ENCODE measurements at regions not wholly inside any gene's neighbourhood (a gene's known extent, or its start where the extent isn't known, plus 50 kb on each side); places are given as distances from the start of the nearest gene placed in this dataset.

DNA sequence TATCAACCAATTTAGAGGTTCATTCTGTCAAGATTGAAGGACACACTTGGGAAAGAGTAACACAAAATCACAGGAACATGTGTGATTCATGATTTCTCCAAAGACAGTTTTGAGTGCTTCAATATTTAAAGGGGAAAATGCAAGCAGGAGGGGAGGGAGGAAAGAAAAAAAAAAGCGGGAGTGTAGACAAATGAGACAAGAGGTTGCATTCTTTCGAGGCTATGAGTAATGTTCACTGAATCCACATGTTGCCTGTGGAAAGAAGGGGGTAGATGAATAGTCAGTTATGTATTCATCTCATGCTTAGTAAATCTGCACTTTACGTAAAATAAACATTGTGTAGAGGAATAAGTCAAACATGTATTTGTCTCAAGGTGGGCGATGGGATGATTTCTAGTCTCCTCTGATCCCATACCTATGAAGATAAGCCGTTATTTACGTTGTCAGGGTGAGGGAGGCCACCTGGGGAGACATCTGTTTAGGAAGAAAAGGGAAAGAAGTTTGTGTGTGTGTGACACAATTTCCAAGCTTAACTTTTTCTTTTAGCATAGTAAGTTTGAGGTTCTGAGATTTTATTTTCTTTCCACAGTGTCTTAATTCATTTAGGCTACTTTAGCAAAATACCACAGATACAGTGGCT, 211.0 kb upstream of the ZC3H15 start:
- TF ChIP-seq, protein P1, sequence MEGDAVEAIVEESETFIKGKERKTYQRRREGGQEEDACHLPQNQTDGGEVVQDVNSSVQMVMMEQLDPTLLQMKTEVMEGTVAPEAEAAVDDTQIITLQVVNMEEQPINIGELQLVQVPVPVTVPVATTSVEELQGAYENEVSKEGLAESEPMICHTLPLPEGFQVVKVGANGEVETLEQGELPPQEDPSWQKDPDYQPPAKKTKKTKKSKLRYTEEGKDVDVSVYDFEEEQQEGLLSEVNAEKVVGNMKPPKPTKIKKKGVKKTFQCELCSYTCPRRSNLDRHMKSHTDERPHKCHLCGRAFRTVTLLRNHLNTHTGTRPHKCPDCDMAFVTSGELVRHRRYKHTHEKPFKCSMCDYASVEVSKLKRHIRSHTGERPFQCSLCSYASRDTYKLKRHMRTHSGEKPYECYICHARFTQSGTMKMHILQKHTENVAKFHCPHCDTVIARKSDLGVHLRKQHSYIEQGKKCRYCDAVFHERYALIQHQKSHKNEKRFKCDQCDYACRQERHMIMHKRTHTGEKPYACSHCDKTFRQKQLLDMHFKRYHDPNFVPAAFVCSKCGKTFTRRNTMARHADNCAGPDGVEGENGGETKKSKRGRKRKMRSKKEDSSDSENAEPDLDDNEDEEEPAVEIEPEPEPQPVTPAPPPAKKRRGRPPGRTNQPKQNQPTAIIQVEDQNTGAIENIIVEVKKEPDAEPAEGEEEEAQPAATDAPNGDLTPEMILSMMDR (IDR thresholded peaks at IDR 0.05; ENCODE audit: borderline replicate concordance, insufficient read depth, low read depth, low read length), result no peak
- H3K4me3 ChIP-seq (ENCODE audit: low read depth, low read length), result no peak overlapping the region

DNA sequence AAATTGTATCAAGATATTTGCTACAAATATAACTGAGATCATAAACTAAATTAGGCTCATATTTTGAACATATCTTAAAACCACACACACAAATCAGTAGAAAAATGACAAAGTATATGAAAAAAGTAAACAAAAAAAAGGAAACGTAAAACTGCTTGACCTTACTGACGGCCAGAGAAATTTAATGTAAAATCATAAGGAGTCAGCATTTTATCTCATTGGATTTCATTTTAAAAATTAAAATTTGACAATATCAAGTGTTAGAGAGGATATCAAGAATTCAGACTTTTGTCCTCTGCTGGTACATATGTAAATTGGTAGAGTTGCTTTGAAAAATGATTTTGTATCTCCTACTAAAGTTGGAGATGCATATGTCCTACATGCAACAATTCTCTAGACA, 209.2 kb upstream of the ZC3H15 start:
- H3K4me3 ChIP-seq (ENCODE audit: low read depth, low read length), result no peak overlapping the region
- TF ChIP-seq, protein P1 (IDR thresholded peaks at IDR 0.05; ENCODE audit: borderline replicate concordance, insufficient read depth, low read depth, low read length), result no peak

DNA sequence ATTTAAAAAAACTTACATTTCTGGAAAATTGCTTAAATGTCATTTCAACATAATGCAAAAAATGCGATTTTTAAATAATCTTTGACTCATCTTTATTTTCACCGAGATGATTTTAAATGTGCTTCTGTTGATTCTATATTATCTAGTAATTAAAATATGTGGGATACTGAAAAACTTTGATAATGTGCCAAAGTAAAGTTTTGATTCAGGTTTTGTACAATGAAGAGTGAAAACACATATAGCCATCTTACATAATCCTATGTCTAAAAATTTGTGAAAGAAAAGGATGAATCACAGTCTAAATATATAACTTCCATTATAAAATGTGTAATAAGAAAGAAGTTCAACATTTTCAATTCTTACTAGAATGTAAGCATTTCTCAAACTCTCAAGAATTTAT, 204.3 kb upstream of the ZC3H15 start:
- TF ChIP-seq, protein P1 (IDR thresholded peaks at IDR 0.05; ENCODE audit: borderline replicate concordance, insufficient read depth, low read depth, low read length), result no peak
- no peak overlapping the region for H3K4me3 ChIP-seq (ENCODE audit: low read depth, low read length)

DNA sequence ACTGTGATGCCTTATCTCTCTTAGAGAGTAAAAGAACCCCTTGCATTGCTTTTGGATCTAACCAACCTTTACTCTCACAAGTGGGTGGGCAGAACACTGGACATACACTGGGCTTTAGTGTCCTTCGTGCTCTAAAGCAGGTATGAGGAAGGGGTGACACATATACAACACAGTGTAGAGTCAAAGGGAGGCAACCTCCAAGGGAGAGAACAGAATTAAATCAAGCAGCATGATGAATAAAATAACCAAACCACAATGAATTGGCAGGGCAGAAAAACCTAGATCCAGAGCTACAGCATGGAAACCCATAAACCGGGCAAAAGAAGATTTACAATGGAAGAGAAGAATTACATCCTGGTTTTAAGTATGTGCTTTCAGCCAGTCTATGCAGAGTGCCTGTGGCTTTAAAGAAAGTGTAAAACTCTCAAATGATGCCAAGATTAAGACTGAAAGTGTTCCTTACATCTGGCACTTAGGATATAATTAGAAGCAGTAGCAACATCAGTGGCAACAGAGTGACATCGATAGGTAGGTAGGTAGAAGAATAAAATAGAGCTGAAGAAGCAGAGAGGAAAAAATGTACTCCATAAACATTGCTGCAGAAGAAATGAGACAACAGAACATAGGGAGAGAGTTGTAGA, 191.7 kb upstream of the ZC3H15 start:
- H3K4me3 ChIP-seq (ENCODE audit: low read depth, low read length), result no peak overlapping the region
- TF ChIP-seq, protein P1 (IDR thresholded peaks at IDR 0.05; ENCODE audit: borderline replicate concordance, insufficient read depth, low read depth, low read length), result no peak

DNA sequence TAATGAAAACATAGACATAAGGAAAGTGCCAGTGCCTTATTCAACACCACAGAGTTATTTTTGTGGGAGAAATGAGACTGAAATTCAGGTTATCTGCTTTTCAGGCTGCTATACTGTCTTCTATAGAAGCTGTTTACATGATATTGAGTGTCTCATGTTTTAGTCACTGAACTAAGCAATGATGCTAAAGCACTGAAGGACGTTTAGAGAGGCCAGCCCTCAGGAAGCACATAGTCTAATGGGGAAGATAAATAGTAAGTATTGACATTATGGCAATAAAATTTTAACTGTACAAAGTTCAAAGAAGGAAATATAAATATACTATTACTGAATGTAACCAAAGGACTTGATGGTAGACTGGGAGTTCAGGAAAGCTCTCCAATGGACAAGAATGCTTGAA, 186.4 kb upstream of the ZC3H15 start:
- TF ChIP-seq, protein P1 (IDR thresholded peaks at IDR 0.05; ENCODE audit: borderline replicate concordance, insufficient read depth, low read depth, low read length), result no peak
- no peak overlapping the region for H3K4me3 ChIP-seq (ENCODE audit: low read depth, low read length)

DNA sequence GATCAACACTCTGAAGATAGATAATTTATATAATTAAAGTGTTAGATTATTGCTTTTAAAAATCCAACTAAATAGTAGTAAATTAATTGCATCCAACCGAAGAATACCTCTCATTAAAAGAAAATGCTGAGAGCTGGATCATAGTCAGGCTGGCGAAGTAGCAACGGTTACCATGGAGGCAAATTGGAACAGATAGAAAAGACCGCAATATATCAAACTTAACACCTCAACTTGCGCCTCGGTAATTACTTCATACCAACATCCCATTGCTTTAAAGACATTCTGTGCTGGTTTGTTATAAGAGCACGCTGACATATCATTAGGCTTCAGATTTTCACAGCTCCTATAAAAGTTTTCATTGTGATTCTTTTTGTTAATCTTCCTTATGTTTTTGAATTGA, 183.8 kb upstream of the ZC3H15 start:
- TF ChIP-seq, protein P1 (IDR thresholded peaks at IDR 0.05; ENCODE audit: borderline replicate concordance, insufficient read depth, low read depth, low read length), result no peak
- no peak overlapping the region for H3K4me3 ChIP-seq (ENCODE audit: low read depth, low read length)

DNA sequence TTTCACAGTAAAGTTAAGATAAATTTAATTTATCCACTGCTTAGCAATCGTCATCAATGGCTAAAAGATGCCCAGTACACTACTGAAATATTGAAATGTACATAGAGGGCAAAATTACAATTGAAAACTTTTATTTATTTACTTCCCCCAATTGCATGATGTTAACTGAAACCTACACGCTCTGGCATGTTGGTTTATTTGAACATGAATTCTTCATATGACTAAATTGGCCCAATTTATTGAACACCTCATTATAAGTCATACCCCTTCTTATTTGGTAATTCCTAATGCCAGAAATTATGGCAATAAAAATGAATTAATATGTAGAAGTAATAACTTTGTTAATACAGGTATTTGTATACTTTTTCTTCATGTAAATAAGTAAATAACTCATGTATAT, 183.0 kb upstream of the ZC3H15 start:
- TF ChIP-seq, protein P1 (IDR thresholded peaks at IDR 0.05; ENCODE audit: borderline replicate concordance, insufficient read depth, low read depth, low read length), result no peak
- H3K4me3 ChIP-seq (ENCODE audit: low read depth, low read length), result no peak overlapping the region
